ENCODE measurements at regions not wholly inside any gene's neighbourhood (a gene's known extent, or its start where the extent isn't known, plus 50 kb on each side); places are given as distances from the start of the nearest gene placed in this dataset.
"Not testable (repeated sequence)": the region's sequence is repeated elsewhere in the genome, so short reads cannot be mapped to it uniquely, and the experiment has no call there.

GRCh38 chr10:2189356-2189755, 452.0 kb upstream of the ADARB2 start:
- TF ChIP-seq CTCF (conservative IDR thresholded peaks at IDR 0.05; ENCODE audit: low read depth, low read length); EZH2phosphoT487 (IDR thresholded peaks at IDR 0.05; ENCODE audit: borderline replicate concordance, low read length): not testable (repeated sequence)

All from PC-3 (cell line).